Activated naive CD8-positive, alpha-beta T cell treated with anti-CD3 and anti-CD28 coated beads, Interleukin-2, amount 10 ng/mL, durations not matched to agents 7 days and 5 days (primary cell): ENCODE measurements at regions not wholly inside any gene's neighbourhood (a gene's known extent, or its start where the extent isn't known, plus 50 kb on each side); places are given as distances from the start of the nearest gene placed in this dataset.

Source experiments
- ATAC-seq: fragments of 150-1000 bp; cut with Tn5 transposase; one replicate; pipeline ENCODE4 v1.10.0; 2021; ENCODE audit warnings: low read depth, moderate library complexity
- POLR2A ChIA-PET: fragments of 350-600 bp; sonication (Branson Sonifier 250); formaldehyde crosslinking; loops from one replicate; lab custom pipeline; 2021; ENCODE audit warnings: antibody characterized with exemption; lab: Charles Lee
- DNase-seq: peaks from one replicate; pipeline ENCODE4 v3.0.0; 2021
- H3K27ac Mint-ChIP-seq: one replicate; pipeline ENCODE4 v1.8.0; 2022; ENCODE audit warnings: mild to moderate bottlenecking, mixed read lengths
- H3K27me3 Mint-ChIP-seq: one replicate; pipeline ENCODE4 v1.8.0; 2022; ENCODE audit warnings: mild to moderate bottlenecking, moderate library complexity, mixed read lengths
- H3K36me3 Mint-ChIP-seq: one replicate; pipeline ENCODE4 v1.8.0; 2021; ENCODE audit warnings: mild to moderate bottlenecking, mixed read lengths
- H3K4me1 Mint-ChIP-seq: one replicate; pipeline ENCODE4 v1.8.0; 2021; ENCODE audit warnings: mixed read lengths
- H3K4me3 Mint-ChIP-seq: one replicate; pipeline ENCODE4 v1.8.0; 2022; ENCODE audit warnings: mild to moderate bottlenecking, moderate library complexity, mixed read lengths
- H3K9me3 Mint-ChIP-seq: one replicate; pipeline ENCODE4 v1.8.0; 2021; ENCODE audit warnings: mixed read lengths

- Mint-ChIP-seq H3K27me3 (no peaks in the 10 kb centered on the region), H3K4me3 (no peak overlapping the region), H3K27ac (no peak overlapping the region), H3K9me3 (peaks cover 13% of the 10 kb centered on the region), H3K4me1 (no peaks in the 10 kb centered on the region), H3K36me3 (no peaks in the 10 kb centered on the region)
- DNase-seq: no peak
- POLR2A ChIA-PET: no interaction called here
- ATAC-seq: no peak
Measured at GRCh38 chr22:48673806-48674500, 1153.7 kb downstream of the BRD1 start.

GRCh38 chr22:48672387-48672786, 1155.3 kb downstream of the BRD1 start:
- Mint-ChIP-seq H3K27ac (no peak overlapping the region), H3K9me3 (peaks cover 13% of the 10 kb centered on the region), H3K4me3 (no peak overlapping the region), H3K36me3 (no peaks in the 10 kb centered on the region), H3K4me1 (no peaks in the 10 kb centered on the region), H3K27me3 (no peaks in the 10 kb centered on the region)
- DNase-seq: no peak
- POLR2A ChIA-PET: no interaction called here
- no peak for ATAC-seq

GRCh38 chr22:48670731-48671130, 1156.9 kb downstream of the BRD1 start:
- H3K4me3 Mint-ChIP-seq: no peak overlapping the region
- ATAC-seq: no peak
- POLR2A ChIA-PET: no interaction called here

GRCh38 chr22:48669986-48670716, 1157.5 kb downstream of the BRD1 start:
- no peak for DNase-seq
- H3K36me3 Mint-ChIP-seq: no peaks in the 10 kb centered on the region
- H3K27ac Mint-ChIP-seq: no peak overlapping the region
- no peaks in the 10 kb centered on the region for H3K27me3 Mint-ChIP-seq
- POLR2A ChIA-PET: no interaction called here
- ATAC-seq: no peak
- H3K4me1 Mint-ChIP-seq: no peaks in the 10 kb centered on the region
- H3K4me3 Mint-ChIP-seq: no peak overlapping the region
- H3K9me3 Mint-ChIP-seq: peaks cover 14% of the 10 kb centered on the region

More at GRCh38 chr22:48670731-48671130, 1156.9 kb downstream of the BRD1 start:
- H3K36me3 Mint-ChIP-seq: no peaks in the 10 kb centered on the region
- no peak overlapping the region for H3K27ac Mint-ChIP-seq
- no peaks in the 10 kb centered on the region for H3K27me3 Mint-ChIP-seq
- no peaks in the 10 kb centered on the region for H3K4me1 Mint-ChIP-seq
- peaks cover 13% of the 10 kb centered on the region for H3K9me3 Mint-ChIP-seq
- DNase-seq: no peak

- no peak for DNase-seq
- Mint-ChIP-seq H3K27ac (no peak overlapping the region), H3K36me3 (no peaks in the 10 kb centered on the region), H3K4me3 (no peak overlapping the region), H3K27me3 (no peaks in the 10 kb centered on the region), H3K9me3 (peaks cover 20% of the 10 kb centered on the region), H3K4me1 (no peaks in the 10 kb centered on the region)
- POLR2A ChIA-PET: no interaction called here
- no peak for ATAC-seq
Measured at GRCh38 chr22:48669226-48669625, 1158.4 kb downstream of the BRD1 start.

GRCh38 chr22:48667289-48667688, 1160.4 kb downstream of the BRD1 start:
- Mint-ChIP-seq H3K4me3 (no peak overlapping the region), H3K9me3 (peaks cover 14% of the 10 kb centered on the region), H3K4me1 (no peaks in the 10 kb centered on the region), H3K27me3 (no peaks in the 10 kb centered on the region), H3K36me3 (no peaks in the 10 kb centered on the region), H3K27ac (no peak overlapping the region)
- POLR2A ChIA-PET: no interaction called here
- ATAC-seq (no peak), DNase-seq (no peak)

- Mint-ChIP-seq H3K36me3 (no peaks in the 10 kb centered on the region), H3K27me3 (no peaks in the 10 kb centered on the region), H3K9me3 (peaks cover 13% of the 10 kb centered on the region), H3K27ac (no peak overlapping the region), H3K4me3 (no peak overlapping the region), H3K4me1 (no peaks in the 10 kb centered on the region)
- no peak for DNase-seq
- POLR2A ChIA-PET: no interaction called here
- no peak for ATAC-seq
Measured at GRCh38 chr22:48666620-48667019, 1161.1 kb downstream of the BRD1 start.

- Mint-ChIP-seq H3K27ac (no peak overlapping the region), H3K9me3 (peaks cover 13% of the 10 kb centered on the region), H3K27me3 (no peaks in the 10 kb centered on the region), H3K36me3 (no peaks in the 10 kb centered on the region), H3K4me1 (no peaks in the 10 kb centered on the region), H3K4me3 (no peak overlapping the region)
- POLR2A ChIA-PET: no interaction called here
- DNase-seq (no peak), ATAC-seq (no peak)
Measured at GRCh38 chr22:48665311-48665995, 1162.2 kb downstream of the BRD1 start.

GRCh38 chr22:48664586-48664985, 1163.1 kb downstream of the BRD1 start:
- peaks cover 13% of the 10 kb centered on the region for H3K9me3 Mint-ChIP-seq
- H3K27ac Mint-ChIP-seq: no peak overlapping the region
- DNase-seq: no peak
- POLR2A ChIA-PET: no interaction called here
- no peaks in the 10 kb centered on the region for H3K36me3 Mint-ChIP-seq
- H3K4me3 Mint-ChIP-seq: no peak overlapping the region
- no peak for ATAC-seq
- H3K4me1 Mint-ChIP-seq: no peaks in the 10 kb centered on the region
- no peaks in the 10 kb centered on the region for H3K27me3 Mint-ChIP-seq

GRCh38 chr22:48663297-48663696, 1164.4 kb downstream of the BRD1 start:
- Mint-ChIP-seq H3K4me3 (no peak overlapping the region), H3K27me3 (no peaks in the 10 kb centered on the region), H3K27ac (no peak overlapping the region), H3K9me3 (peaks cover 13% of the 10 kb centered on the region), H3K36me3 (no peaks in the 10 kb centered on the region), H3K4me1 (no peaks in the 10 kb centered on the region)
- POLR2A ChIA-PET: no interaction called here
- no peak for DNase-seq
- no peak for ATAC-seq

GRCh38 chr22:48662476-48663135, 1165.1 kb downstream of the BRD1 start:
- Mint-ChIP-seq H3K4me3 (no peak overlapping the region), H3K36me3 (no peaks in the 10 kb centered on the region), H3K27me3 (no peaks in the 10 kb centered on the region), H3K9me3 (peaks cover 13% of the 10 kb centered on the region), H3K27ac (no peak overlapping the region), H3K4me1 (no peaks in the 10 kb centered on the region)
- POLR2A ChIA-PET: no interaction called here
- DNase-seq: no peak
- no peak for ATAC-seq

GRCh38 chr22:48661984-48662383, 1165.7 kb downstream of the BRD1 start:
- POLR2A ChIA-PET: no interaction called here
- no peaks in the 10 kb centered on the region for H3K36me3 Mint-ChIP-seq
- DNase-seq: no peak
- H3K27ac Mint-ChIP-seq: no peak overlapping the region
- no peaks in the 10 kb centered on the region for H3K4me1 Mint-ChIP-seq
- no peak overlapping the region for H3K4me3 Mint-ChIP-seq
- peaks cover 13% of the 10 kb centered on the region for H3K9me3 Mint-ChIP-seq
- ATAC-seq: no peak
- no peaks in the 10 kb centered on the region for H3K27me3 Mint-ChIP-seq
